HL-60 (cell line): ENCODE measurements at regions not wholly inside any gene's neighbourhood (a gene's known extent, or its start where the extent isn't known, plus 50 kb on each side); places are given as distances from the start of the nearest gene placed in this dataset.

ENCODE experiments used
- DNase-seq, 2 experiments: peaks; one replicate each; pipeline ENCODE4 v3.0.0-alpha.2; 2010 to 2020; ENCODE audit warnings: low read depth in 1 of 2, low spot score in 1 of 2
- H3K27ac ChIP-seq: fragments of 250-450 bp; sonication (Bioruptor Pico); replicated peaks from 2 replicates; pipeline ENCODE4 v1.5.1; 2020; ENCODE audit warnings: mild to moderate bottlenecking, moderate library complexity
- H3K27me3 ChIP-seq: fragments of 250-450 bp; sonication (Bioruptor Pico); 2 replicates; pipeline ENCODE4 v1.5.1; 2021; ENCODE audit warnings: mild to moderate bottlenecking, moderate library complexity; ENCODE audit not compliant: insufficient read depth, poor library complexity, severe bottlenecking
- H3K4me3 ChIP-seq: replicated peaks from 2 replicates; pipeline ENCODE4 v1.5.1; 2011; ENCODE audit warnings: mild to moderate bottlenecking, control low read depth, low read length; ENCODE audit not compliant: insufficient read depth
- CTCF ChIP-seq: IDR thresholded peaks from one replicate; pipeline ENCODE4 v1.5.1; 2011; ENCODE audit warnings: low read length, control low read depth, inconsistent platforms; ENCODE audit not compliant: insufficient read depth
- GABPA ChIP-seq: IDR thresholded peaks from 2 replicates; pipeline ENCODE4 v1.6.1; 2012; ENCODE audit warnings: low read depth
- POLR2AphosphoS5 ChIP-seq: IDR thresholded peaks from 2 replicates; pipeline ENCODE4 v1.6.1; 2012; ENCODE audit warnings: low read depth
- REST ChIP-seq: IDR thresholded peaks from 2 replicates; pipeline ENCODE4 v1.6.1; 2012; ENCODE audit warnings: low read depth; ENCODE audit not compliant: insufficient replicate concordance
- SPI1 ChIP-seq: IDR thresholded peaks from 2 replicates; pipeline ENCODE4 v1.6.1; 2012; ENCODE audit warnings: low read depth, mild to moderate bottlenecking, borderline replicate concordance

DNA sequence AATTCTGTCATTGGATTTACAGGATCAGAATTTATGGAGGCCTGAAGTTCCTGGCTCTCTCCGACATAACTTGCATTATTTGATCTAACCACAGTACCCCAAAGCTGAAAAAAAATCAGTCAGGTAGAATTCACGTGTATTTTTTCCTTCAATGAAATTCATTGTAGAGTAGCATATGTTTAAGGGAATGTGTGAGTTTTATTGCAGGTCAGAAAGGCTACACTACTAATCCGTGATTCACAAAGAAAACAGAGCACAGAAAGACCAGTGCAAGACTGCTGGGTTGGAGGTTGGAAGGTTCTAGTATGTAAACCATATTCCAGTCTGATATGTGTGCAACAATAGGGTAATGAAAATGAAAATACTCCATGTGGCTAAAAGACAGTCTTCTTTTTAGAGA lies 247.0 kb upstream of the FERD3L start:
- no peak overlapping the region for H3K27ac ChIP-seq
- DNase-seq: no peak
- no peak overlapping the region for H3K4me3 ChIP-seq
- TF ChIP-seq POLR2AphosphoS5: no peak
- TF ChIP-seq REST: no peak
- no peak for TF ChIP-seq GABPA
- no peak for TF ChIP-seq CTCF
- no peak for TF ChIP-seq SPI1
- no peaks in the 10 kb centered on the region for H3K27me3 ChIP-seq

DNA sequence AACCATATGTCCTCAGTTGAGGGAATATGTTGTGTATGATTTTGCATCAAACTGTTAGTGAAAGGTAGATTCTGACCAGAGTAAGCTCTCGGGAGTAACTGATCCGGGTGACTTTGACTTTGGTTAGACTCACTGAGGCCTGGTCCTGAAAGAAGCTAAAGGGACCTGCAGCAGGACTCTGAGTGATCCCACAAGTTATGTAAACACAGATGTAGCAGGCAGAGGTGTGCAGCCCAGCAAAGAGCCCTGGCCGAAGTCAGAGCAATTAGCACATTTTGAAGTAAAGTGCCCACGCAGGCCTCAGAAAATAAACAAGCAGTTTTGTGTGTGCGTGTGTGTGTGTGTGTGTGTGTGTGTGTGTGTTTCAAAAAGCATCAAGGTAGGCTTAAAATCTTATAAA lies 245.6 kb upstream of the FERD3L start:
- no peak for DNase-seq
- Histone ChIP-seq H3K27me3 (no peaks in the 10 kb centered on the region), H3K4me3 (no peak overlapping the region), H3K27ac (no peak overlapping the region)
- no peak for TF ChIP-seq POLR2AphosphoS5
- no peak for TF ChIP-seq CTCF
- no peak for TF ChIP-seq REST
- no peak for TF ChIP-seq SPI1
- no peak for TF ChIP-seq GABPA

DNA sequence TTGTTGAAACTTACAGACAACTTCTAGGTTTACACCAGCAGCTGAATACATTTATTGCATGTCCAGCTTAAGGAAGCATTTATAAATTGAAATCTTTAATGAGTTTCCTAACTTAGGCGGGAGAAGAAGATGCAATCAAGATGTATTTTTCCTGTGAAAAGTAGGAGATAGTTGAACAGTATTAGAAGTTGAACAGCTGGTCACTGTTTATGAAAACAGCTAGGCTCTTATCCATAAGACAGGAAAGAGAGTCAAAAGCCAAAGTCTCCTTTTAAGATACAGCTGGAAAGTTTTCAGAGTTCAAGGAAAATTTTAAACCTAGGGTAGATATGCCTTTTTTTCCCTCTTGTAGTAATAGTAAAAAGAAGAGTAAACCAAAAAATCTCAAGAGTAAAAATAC lies 236.1 kb upstream of the FERD3L start:
- Histone ChIP-seq H3K27ac (no peak overlapping the region), H3K4me3 (no peak overlapping the region), H3K27me3 (no peaks in the 10 kb centered on the region)
- TF ChIP-seq POLR2AphosphoS5: no peak
- no peak for TF ChIP-seq REST
- TF ChIP-seq SPI1: no peak
- no peak for TF ChIP-seq GABPA
- TF ChIP-seq CTCF: no peak
- DNase-seq: no peak
